ENCODE measurements at regions not wholly inside any gene's neighbourhood (a gene's known extent, or its start where the extent isn't known, plus 50 kb on each side); places are given as distances from the start of the nearest gene placed in this dataset.
A peak's percentile ranks its signal among the peaks of the same experiment; 100 is the strongest.
"Not testable (repeated sequence)": the region's sequence is repeated elsewhere in the genome, so short reads cannot be mapped to it uniquely, and the experiment has no call there.

GRCh38 chr3:11739706-11740105 is 96.0 kb upstream of the VGLL4 start:
- no peak for DNase-seq (ENCODE audit: low read depth in 2 of 3, low spot score in 2 of 3)

- no peak for DNase-seq (ENCODE audit: low read depth in 2 of 3, low spot score in 2 of 3)
Observed at GRCh38 chr3:11739123-11739522, 95.4 kb upstream of the VGLL4 start.

- no peak for DNase-seq (ENCODE audit: low read depth in 2 of 3, low spot score in 2 of 3)
Observed at GRCh38 chr3:11737742-11738141, 94.0 kb upstream of the VGLL4 start.

DNA sequence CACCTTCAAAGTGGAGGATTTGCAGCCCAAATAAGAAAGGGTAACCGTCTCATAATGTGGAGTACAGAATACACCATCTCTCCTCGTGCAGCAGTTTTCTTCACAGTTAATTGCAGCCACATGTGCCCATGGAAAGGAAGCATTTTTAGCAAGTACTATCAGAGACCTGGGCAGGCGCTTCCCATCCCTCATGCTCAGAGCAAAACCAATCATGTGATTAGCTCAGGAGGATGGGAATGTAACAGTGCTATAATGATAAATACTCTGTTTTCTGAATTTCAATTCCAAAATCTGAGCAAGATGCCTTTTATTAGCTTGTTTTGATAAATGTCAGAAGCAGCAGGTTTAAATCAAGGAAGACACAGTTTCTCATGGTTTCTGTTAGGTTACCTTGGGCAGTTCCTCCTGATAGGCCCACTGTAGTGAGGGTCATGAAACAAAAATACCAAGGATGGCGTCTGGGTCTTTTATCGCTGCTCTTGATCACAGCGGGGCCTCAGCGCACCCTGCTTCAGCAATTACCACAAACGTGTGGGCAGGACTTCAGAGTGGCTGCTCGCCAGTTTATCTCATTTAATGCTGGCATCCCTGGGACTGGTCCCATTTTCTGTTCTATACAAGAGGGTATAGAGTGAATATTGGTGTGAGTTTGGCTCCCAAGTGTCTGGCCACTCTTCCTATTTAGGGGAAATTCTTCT is 92.6 kb upstream of the VGLL4 start:
- DNase-seq (ENCODE audit: low read depth in 2 of 3, low spot score in 2 of 3), result no peak

DNA sequence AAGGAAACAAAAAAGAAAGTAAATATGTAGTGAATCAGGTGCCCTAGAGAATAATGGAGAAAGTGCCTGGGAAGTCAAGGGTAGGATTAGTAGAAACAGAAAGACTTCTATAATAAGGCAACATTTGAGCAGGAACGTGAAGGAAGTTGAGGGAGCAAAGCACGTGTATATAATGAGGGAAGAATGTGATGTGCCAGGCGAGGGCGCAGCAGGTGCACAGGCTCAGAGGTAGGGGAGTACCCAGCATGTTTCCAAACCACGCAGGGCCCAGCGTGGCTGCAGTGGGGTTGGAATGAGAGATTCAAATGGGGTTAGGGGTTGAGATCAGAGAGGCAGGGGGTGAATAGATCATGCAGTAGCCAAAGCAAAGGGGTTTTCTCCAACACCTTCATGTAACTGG is 91.9 kb upstream of the VGLL4 start:
- DNase-seq (ENCODE audit: low read depth in 2 of 3, low spot score in 2 of 3), result no peak

GRCh38 chr3:11735111-11735510 is 91.4 kb upstream of the VGLL4 start:
- DNase-seq (ENCODE audit: low read depth in 2 of 3, low spot score in 2 of 3), result not testable (repeated sequence)

DNA sequence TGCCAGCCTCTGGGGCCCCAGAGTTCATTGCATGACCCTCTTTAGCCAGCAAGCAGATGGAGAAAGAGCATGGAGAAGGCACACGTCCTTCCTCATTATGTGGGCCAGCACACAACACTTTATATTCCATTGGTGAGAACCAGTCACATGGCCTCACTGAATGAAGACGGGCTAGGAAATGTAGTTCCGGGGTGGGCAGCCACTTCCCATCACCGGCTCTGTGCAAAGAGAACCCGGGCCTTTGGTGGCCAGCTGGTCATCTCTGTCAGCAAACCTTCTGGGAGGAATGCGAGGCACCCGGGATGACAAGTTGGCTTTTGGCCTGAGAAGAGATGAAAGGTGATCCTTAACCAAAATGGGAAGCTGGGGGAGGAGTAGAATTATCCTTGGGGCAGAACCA is 90.2 kb upstream of the VGLL4 start:
- DNase-seq (ENCODE audit: low read depth in 2 of 3, low spot score in 2 of 3), result no peak

DNA sequence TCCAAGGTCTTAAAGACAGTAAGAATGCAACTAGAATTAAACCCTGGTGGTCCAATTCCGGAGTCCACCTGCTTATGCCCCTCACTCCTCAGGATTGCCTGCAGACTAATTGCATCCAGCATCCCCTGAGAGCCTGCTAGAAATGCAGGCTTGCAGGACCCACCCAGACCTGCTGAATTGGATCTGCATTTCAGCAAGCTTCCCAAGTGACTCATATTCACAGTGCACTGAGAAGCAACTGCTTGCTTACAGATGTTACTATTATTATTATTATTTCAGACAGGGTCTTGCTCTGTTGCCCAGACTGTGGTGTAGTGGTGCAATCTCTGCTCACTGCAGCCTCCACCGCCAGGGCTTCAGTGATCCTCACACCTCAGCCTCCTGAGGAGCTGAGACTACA is 83.5 kb upstream of the VGLL4 start:
- no peak for DNase-seq (ENCODE audit: low read depth in 2 of 3, low spot score in 2 of 3)

- no peak for DNase-seq (ENCODE audit: low read depth in 2 of 3, low spot score in 2 of 3)
Observed at GRCh38 chr3:11726146-11726545, 82.4 kb upstream of the VGLL4 start.

GRCh38 chr3:11725340-11725641 is 81.6 kb upstream of the VGLL4 start:
- not testable (repeated sequence) for DNase-seq (ENCODE audit: low read depth in 2 of 3, low spot score in 2 of 3)

- no peak for DNase-seq (ENCODE audit: low read depth in 2 of 3, low spot score in 2 of 3)
Observed at GRCh38 chr3:11724615-11725339, 81.1 kb upstream of the VGLL4 start.

GRCh38 chr3:11721479-11721878 is 77.8 kb upstream of the VGLL4 start:
- DNase-seq (ENCODE audit: low read depth in 2 of 3, low spot score in 2 of 3), result no peak

DNA sequence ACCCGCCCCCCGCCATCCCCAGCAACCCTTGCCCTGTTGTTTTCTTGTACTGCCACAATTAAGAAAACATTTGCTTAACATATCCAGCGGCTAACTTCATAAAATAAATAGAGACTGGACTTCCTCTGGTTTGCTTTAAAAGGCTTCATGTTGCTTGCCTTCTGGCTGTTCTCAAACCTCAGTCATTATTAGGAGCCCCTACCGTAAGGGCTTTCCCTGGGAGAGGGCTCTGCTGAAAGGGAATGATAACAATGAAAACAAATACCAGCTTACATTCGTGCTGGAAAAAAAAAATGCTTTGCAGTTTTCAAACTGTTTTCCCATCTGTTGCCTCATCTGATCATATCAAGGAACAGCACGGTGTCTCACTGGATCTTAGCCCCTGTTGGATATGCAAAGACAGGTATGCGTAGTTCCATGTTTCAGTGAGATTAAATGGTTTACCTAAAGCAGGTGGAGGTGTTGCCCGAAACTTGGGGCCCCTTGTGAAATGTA is 77.2 kb upstream of the VGLL4 start:
- no peak for DNase-seq (ENCODE audit: low read depth in 2 of 3, low spot score in 2 of 3)

GRCh38 chr3:11720304-11720898 is 76.7 kb upstream of the VGLL4 start:
- DNase-seq (ENCODE audit: low read depth in 2 of 3, low spot score in 2 of 3), result peak; percentile 31 to 75 (median 72)

GRCh38 chr3:11719406-11720303 is 75.9 kb upstream of the VGLL4 start:
- peak; percentile 52 to 57 (median 53) for DNase-seq (ENCODE audit: low read depth in 2 of 3, low spot score in 2 of 3)

GRCh38 chr3:11718637-11719405 is 75.1 kb upstream of the VGLL4 start:
- peak; percentile 11 to 55 (median 37) for DNase-seq (ENCODE audit: low read depth in 2 of 3, low spot score in 2 of 3)

DNA sequence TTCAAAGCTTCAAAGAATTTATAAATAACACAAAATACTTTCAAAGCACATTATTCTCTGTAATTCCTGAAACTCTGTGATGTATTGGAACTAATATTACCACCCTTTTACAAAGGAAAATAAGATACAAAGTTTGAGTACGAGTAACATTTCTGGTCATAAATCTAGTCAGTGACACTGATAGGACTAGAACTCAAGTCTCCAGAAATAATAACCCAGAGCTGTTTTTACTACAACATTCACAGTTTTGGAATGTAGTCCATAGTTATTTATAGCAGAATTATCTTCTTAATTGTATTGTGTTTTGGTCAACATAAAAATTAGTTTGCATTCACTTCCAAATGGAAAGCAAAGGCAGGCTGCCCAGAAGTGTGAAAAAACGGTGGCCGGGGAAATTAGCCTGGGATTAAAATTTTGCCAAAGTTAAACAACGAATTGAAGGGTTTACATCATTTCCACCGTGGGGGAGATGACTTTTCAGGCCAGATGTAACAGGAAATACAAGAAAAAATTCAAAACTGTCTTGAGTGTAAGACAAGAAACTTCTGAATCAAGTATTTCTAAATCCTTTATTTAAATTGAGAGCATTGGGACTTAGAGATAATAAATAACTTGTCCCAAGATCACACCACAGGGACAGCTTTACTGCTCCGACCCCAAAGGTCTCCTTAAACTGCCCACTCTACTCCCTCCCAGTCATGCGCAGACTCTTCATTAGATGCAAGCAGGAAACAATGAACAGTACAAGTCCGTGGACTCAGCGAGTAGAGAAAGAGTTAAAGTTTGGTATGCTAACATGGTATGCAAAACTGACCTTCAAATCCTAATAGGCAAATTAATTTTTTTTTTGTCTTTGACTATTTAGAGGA is 74.3 kb upstream of the VGLL4 start:
- peak in 1 of 3 donors; percentile 14 for DNase-seq (ENCODE audit: low read depth in 2 of 3, low spot score in 2 of 3)

- no peak for DNase-seq (ENCODE audit: low read depth in 2 of 3, low spot score in 2 of 3)
Observed at GRCh38 chr3:11717301-11717700, 73.6 kb upstream of the VGLL4 start.

DNA sequence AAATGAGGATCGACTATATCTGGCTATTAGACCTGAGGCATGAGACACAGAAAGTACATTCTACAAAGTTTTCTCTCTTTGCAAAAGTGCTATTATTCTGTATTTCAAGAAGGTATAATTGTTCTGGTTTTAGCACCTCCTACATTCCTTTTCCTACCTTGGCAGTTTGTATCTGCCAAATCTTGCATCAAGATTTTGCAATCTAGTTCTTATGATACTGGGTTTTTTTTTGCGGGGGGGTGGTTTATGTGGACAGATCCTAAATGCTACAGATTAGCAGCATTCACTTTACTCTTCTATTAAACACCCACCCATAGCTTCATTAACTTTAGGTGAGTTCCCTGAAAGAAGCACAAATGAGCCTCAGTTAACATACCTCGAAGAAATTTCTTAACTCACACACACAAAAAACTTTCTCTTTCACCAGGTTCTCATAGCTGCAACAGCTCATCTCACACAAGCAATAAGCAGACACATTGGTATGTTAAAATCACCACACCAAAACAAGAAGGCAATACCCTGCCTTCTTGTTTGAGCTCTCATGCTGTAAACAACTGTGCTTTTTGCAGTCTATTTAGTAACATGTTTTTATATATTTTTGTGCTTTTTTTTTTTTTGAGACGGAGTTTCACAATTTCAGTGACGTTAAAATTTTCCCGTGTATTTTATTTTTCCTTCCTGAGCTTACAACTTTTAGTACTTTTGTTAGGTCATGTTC is 73.0 kb upstream of the VGLL4 start:
- no peak for DNase-seq (ENCODE audit: low read depth in 2 of 3, low spot score in 2 of 3)

All from hematopoietic multipotent progenitor cell (in vitro differentiated cells).